HG02678 (cell line): ENCODE measurements at regions not wholly inside any gene's neighbourhood (a gene's known extent, or its start where the extent isn't known, plus 50 kb on each side); places are given as distances from the start of the nearest gene placed in this dataset.
"Not testable (repeated sequence)": the region's sequence is repeated elsewhere in the genome, so short reads cannot be mapped to it uniquely, and the experiment has no call there.

Experiments
- ATAC-seq: cut with Tn5 transposase; IDR thresholded peaks from one replicate; pipeline ENCODE4 v1.9.1; 2021; ENCODE audit warnings: mild to moderate bottlenecking, moderate library complexity; ENCODE audit not compliant: unreplicated experiment

DNA sequence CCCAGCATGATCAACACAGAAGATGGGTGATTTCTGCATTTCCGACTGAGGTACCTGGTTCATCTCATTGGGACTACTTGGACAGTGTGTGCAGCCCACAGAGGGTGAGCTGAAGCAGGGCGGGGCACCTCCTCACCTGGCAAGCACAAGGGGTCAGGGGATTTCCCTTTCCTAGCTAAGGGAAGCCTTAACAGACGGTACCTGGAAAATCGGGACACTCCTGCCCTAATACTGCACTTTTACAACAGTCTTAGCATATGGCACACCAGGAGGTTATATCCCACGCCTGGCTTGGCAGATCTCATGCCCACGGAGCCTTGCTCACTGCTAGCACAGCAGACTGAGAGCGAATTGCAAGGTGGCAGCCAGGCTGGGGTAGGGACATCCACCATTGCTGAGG lies 92.9 kb upstream of the GRID2 start:
- ATAC-seq: no peak

DNA sequence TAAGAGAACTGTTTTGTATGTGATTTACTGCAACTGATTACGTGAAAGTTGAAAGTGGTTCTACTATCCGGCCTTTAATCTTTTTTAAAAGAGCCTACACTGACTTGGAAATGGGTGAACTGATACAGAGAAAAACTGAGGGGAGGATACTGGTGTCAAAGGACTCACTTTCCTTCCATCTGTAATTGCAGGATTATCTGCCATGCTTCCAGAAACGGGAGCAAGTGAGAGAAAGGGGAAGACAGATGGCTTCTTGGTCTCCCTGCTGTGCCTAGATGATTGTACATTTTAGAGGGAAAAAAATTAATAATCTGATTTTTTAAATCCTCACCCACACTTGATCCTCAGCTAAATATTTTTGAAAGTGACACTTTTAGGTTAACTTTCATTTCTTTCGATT lies 88.3 kb upstream of the GRID2 start:
- ATAC-seq: no peak

DNA sequence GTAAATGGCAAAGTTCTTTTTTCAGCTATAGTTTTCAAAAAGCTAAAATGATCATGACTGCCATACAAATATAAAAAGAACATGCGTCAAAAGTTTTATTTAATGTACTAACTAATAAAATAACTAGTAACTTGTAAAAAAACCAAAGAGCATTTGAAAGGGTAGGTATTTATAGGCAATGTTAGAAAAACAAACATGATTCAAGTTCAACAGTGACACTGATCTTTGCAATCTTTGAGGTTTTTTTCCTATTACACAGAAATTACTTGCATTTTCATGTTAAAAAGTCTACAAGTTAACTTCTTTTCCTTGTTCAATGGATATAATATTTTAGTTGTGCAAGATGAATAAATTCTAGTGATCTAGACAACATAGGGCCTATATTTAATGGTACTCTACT lies 72.3 kb upstream of the GRID2 start:
- no peak for ATAC-seq

DNA sequence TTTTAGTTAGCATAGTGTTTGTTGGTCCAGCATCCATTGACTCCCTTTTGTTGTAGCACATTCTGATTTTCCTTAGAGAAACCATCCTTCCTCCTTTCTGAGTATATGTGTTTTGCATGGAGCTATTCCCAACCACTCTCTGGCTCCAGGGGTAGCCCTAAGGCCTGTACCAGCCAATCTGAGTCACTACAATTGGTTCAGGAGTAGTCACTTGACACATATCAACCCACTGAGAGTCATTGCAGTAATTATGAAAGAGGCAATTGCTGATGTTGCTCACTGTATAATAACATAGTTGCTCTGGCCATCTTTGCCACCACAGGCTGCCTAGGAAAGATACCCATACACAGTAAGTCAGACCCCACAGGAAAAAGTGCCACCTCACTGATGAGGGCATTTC lies 71.2 kb upstream of the GRID2 start:
- ATAC-seq: no peak

DNA sequence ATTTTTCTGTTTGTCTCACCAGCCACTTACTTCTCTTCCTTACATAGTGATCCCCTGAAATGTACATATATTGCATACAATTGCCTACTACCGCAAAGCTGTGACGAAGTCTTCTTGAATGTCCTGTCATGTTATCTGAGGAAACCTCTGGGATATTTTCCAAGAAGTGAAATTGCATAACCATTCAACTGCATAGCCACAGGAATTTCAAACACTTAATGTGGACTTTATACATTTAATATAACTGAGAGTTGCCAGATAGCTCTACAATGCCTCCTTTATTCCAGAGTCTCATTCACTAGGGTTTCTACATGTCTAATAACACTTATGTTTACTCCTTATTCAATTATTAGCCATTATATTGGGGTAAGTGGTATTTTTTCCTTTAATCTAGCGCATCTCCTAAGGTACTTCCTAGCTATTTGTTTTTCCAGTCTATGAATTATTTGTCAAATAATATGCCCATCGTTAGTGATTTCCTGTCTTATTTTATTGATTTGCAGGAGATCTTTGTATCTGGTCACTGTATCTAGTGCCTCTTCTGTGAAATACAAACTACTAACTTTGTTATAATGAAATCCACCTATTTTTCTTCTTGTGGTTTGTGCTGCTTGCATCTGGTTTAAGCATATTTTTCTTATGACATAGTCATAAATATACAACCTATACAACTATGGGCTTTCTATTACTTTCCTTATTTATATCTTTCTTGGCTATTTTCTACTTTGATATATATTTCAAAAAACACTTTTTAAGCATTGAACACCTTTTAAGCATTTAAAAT lies 69.2 kb upstream of the GRID2 start:
- ATAC-seq: no peak

DNA sequence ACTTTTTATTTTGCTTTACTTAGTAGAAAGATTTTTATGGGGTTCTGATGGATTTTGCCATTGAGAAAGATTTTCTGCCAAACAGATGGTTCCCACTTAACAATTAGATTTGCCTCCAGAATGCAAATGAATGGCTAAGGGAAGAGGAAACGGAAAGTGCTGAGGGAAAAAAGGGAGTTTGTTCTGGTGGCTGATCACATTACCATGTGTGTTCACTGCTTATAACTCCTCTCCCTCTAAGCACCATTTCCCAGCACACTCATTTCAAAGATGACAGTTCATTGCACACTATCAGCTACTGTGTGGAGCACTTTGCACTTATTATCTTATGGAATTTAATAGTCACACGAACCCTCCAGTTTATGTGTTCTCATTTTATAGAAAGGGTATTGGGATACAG lies 68.0 kb upstream of the GRID2 start:
- no peak for ATAC-seq

DNA sequence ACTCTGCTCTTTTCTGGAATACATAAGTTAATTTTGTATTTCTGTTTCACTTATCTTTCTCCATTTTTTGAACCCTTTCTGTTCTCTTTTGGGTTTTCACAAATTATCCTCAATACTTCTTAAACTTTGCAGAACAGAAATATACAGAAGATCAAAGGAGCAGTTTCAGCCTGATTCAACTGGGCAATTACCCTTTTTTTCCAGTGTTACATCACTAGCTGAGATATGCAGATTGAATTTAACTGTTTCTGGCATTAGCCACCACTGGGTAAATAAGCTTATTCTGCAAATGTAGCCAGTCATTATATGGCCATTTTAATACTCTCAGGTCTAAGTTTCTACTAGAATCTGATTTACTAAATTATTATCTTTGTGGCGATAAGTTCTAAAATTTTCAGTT lies 66.9 kb upstream of the GRID2 start:
- ATAC-seq: no peak

DNA sequence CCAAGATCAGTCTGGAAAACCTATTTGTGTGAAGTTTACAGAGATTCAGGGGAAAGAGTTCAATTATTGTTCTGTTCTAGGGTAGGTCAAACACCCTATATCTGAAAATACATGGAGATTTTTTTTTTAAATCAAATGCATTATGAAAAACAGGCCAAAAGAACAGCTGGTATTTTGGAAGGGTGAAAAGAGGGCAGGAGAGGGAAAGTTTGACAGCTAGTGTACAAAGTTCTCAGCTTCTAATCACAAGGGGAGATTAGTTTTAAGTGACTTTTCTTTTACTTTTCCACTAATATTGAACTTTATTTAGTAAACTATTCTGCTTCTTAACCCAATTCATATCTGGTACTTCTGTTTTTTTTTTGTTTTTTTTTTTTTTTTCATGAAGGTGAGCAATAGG lies 66.2 kb upstream of the GRID2 start:
- no peak for ATAC-seq

DNA sequence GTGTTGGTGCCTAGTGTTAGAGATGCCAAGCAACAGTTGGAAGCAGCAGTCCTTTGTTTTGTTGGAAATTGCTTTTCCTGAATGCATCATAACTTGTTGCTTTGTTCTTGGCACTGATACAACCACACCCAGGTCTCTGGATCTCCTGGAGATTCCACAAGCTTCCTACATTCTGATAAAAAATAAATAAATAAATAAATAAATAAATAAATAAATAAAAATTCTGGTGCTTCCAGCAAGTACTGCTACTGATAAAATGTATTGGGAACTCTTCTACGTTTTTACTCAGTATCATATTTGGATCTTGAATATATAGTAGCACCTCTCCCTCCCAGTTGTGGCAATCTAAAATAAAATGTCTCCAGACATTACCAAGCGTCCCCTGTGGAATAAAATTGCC lies 62.7 kb upstream of the GRID2 start:
- no peak for ATAC-seq

DNA sequence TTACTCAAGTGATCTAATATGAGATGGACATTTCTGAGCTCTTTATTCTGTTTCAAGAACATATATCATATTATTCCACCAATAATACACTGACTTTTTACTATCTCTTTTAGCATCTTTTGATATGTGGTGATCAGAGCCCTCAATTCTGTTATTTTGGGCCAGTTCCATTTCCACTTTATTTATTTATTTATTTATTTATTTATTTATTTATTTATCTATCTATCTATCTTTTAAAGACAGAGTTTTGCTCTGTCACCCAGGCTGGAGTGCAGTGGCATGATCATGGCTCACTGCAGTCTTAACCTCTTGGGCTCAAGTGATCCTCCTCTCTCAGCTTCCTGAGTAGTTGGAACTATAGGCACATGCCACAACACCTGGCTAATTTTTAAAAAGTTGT lies 57.4 kb upstream of the GRID2 start:
- ATAC-seq: no peak

DNA sequence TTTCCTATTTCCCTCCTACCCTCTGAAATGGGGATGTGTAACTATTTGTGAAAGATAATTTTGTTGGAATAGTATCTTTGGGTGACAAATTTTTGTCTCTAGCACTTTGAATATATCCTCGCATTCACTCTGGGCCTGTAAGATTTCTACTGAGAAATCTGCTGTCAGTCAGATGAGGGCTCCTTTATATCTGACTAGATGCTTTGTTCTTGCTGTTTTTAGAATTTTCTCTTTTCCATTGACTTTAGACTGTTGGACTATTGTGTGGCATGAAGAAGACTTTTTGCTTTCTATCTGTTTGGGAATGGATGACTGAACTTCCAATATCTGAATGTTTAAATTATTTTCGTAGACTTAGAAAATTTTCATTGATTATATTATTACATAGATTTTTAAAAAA lies 54.2 kb upstream of the GRID2 start:
- ATAC-seq: no peak

DNA sequence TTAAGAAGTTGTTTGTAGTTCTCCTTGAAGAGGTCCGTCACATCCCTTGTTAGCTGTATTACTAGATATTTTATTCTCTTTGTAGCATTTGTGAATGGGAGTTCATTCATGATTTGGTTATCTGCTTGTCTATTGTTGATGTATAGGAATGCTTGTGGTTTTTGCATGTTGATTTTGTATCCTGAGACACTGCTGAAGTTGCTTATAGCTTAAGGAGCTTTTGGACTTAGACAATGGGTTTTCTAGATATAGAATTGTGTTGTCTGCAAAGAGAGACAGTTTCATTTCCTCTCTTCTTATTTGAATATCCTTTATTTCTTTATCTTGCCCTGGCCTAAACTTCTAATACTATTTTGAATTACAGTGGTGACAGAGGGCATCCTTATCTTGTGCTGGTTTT lies 52.1 kb upstream of the GRID2 start:
- no peak for ATAC-seq

DNA sequence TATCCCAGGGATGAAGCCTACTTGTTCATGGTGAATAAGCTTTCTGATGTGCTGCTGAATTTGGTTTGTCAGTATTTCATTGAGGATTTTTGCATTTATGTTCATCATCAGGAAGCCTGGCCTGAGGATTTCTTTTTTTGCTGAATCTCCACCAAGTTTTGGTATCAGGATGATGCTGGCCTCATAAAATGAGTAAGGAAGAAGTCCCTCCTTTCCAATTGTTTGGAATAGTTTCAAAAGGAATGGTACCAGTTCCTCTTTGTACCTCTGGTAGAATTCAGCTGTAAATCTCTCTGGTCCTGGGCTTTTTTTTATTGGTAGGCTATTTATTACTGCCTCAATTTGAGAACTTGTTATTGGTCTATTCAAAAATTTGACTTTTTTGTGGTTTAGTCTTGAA lies 51.4 kb upstream of the GRID2 start:
- not testable (repeated sequence) for ATAC-seq

DNA sequence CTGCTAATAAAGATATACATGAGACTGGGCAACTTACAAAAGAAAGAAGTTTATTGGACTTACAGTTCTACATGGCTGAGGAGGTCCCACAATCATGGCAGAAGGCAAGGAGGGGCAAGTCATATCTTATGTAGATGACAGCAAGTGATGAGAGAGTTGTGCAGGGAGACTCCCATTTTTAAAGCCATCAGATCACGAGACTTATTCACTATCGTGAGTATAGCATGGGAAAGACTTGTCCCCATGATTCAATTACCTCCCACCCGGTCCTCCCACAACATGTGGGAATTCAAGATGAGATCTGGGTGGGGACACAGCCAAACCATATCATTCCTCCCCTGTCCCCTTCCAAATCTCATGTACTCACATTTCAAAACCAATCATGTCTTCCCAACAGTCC lies 50.9 kb upstream of the GRID2 start:
- ATAC-seq: no peak

DNA sequence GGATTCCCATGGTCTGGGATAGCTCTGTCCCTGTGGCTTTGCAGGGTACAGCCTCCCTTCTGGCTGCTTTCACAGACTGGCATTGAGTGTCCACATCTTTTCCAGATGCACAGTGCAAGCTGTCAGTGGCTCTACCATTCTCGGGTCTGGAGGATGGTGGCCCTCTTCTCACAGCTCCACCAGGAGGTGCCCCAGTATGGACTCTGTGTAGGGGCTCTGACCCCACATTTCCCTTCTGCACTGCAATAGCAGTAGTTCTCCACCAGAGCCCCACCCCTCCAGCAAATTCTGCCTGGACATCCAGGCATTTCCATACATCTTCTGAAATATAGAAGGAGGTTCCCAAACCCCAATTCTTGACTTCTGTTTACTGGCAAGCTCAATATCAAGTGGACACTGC lies 50.2 kb upstream of the GRID2 start:
- no peak for ATAC-seq
